ENCODE measurements at regions not wholly inside any gene's neighbourhood (a gene's known extent, or its start where the extent isn't known, plus 50 kb on each side); places are given as distances from the start of the nearest gene placed in this dataset.

- TF ChIP-seq POLR2A (IDR thresholded peaks at IDR 0.05) (no peak), CTCF (IDR thresholded peaks at IDR 0.05) (no peak), POLR2AphosphoS5 (IDR thresholded peaks at IDR 0.05) (no peak)
Observed at GRCh38 chr14:98278800-98279199, 993.2 kb downstream of the BCL11B start.

Data from prostate gland (tissue), 2 donors.